Glomerular visceral epithelial cell (primary cell): ENCODE measurements at regions not wholly inside any gene's neighbourhood (a gene's known extent, or its start where the extent isn't known, plus 50 kb on each side); places are given as distances from the start of the nearest gene placed in this dataset.
"Not testable (repeated sequence)": the region's sequence is repeated elsewhere in the genome, so short reads cannot be mapped to it uniquely, and the experiment has no call there.

Source experiments
- DNase-seq: peaks from one replicate; pipeline ENCODE4 v3.0.0-alpha.2; 2016; ENCODE audit errors: extremely low spot score

DNA sequence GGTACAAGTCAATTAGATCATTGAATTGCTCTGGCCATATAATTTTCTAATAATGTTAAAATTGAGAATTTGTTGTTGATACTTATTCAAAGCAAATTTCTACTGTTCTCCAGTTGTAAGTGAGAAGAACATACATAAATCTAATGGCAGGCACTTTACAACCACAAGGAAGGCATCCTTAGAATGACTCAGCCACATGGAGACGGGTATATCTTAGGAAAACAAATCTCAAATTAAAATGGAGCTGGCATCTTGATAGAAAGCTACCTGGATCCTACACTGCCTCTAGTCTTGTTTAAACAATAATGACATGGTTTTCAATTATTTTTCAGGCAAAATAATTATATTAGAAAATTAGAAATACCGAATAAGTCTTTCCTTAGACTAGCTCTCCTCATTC, 1183.7 kb upstream of the SORCS1 start:
- no peak for DNase-seq

DNA sequence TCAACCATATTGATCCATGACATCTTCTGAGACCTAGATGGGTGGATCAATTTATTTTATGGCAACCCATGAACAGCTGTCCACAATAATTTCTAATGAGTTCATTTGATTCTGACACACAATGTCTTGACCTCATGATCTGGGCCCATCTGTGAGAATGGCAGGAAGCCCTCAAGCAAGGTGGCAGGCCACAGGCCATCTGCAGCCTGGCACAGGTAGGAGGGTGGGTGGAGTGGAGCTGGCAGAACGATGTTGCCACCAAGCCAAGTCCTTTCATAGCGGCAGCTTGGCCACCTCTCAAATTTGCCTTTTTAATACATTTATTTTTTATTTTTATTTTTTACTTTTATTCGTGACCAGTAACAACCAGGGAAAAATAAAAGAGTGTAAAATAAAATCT, 1181.6 kb upstream of the SORCS1 start:
- no peak for DNase-seq

DNA sequence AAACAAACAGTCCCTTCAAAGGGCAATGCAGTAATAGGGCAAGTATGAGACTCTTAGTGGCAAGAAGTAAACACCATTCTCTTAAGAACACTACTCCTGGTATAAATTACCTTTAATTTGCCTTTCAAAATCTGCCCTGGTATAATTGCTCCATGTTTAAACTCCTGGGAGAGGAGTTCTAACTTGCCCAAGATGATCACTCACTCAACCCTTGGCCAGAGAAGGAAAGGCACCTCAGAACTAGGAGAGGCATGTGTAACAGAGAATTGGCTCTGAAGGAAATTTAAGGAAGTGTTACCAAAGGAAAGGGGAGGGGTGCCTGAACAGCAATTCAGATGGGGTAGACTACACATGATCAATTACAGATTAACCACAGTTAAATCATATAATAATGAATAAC, 1173.6 kb upstream of the SORCS1 start:
- no peak for DNase-seq

DNA sequence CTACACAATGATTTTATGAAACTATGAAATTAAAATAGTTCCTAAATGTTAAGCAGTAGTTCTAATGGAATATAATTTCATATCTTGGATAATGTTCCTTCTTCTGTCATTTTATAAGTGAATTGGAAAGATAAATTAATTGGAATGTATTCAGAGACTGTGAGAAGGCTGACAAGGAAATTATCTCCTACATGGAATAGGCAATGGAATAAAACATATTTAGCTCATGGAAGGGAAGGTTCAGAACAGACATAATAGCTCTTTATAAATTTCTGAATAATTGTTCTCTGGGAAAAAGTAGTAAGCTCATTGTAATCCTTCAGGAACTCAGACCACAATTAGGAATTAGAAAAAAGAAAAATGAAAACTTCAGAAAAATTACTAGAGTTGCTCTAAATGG, 1172.3 kb upstream of the SORCS1 start:
- DNase-seq: no peak

DNA sequence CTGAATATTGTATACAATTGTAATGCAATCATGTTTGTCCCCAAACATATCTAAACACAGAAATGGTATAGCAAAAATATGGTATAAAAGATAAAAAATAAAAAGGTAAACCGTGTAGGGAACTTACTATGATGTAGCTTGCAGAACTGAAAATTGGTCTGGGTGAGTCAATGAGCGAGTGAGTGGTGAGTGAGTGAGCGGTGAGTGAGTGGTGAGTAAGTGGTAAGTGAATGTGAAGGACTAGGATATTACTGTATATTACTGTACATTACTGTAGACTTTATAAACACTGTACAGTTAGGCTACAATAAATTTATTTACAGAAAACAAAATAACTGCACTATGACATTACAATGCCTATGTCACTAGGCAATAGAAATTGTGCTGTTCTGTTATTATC, 1163.2 kb upstream of the SORCS1 start:
- no peak for DNase-seq

DNA sequence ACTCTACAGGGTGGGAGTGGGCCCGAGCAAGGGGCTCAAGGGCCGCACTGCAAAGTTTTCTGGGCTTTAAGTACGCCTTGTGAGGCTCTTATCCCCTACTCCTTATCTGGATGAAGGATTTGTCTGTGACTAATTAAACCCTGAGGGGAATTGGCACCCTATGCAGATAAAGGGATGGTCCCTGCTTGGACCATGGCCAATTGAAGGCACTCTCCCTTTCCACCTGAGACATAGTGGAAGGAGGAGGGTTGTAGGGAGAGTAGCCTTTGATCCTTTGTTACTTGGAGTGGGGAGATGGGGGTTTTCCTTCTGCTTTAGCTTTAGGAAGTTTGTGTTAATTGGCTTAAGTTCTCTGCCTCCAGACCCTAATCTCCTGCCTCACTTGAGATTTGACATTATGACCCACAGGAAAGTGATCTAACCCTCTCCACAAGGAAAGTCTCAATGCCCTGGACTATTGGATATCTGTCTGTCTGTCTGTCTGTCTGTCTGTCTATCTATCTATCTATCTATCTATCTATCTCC, 1158.8 kb upstream of the SORCS1 start:
- no peak for DNase-seq

DNA sequence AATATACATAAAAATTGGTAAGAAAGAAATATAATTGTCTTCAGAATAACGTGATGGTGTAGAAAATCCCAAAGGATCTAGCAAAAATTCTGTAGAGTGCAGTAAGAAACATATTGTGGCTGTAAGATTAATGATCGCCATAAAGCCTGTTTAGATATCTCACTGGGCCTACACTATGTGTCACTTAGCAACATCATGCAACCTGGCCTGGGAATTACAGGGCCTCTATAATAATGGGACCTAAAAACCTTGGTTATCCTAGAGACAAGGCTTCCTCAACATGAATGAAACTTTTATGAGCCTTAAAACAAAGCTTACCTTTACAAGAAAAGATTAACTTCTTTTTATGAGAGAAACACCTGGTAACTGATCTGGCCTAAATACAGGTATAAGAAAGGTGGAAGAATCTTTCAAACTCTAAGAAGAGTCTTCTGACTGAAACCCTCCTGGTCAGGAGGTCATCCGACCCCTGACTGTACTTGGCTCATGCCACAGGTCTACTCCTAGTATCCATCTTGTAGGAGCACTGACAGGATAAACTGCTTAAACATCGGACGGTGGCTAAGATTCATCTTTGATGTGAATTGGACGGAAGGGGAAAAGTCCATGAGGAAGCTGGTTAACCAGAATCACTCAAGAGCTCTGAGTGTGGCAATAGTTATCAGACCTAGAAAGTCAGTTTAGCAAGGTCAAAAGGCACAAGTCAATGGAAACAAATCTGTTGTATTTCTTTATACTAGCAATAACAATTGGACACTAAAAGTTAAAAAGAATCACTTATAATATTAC, 1155.1 kb upstream of the SORCS1 start:
- no peak for DNase-seq

DNA sequence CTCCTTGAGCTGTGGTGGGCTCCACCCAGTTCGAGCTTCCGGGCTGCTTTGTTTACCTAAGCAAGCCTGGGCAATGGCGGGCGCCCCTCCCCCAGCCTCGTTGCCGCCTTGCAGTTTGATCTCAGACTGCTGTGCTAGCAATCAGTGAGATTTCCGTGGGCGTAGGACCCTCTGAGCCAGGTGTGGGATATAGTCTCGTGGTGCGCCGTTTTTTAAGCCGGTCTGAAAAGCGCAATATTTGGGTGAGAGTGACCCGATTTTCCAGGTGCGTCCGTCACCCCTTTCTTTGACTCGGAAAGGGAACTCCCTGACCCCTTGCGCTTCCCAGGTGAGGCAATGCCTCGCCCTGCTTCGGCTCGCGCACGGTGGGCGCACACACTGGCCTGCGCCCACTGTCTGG, 1151.1 kb upstream of the SORCS1 start:
- not testable (repeated sequence) for DNase-seq

DNA sequence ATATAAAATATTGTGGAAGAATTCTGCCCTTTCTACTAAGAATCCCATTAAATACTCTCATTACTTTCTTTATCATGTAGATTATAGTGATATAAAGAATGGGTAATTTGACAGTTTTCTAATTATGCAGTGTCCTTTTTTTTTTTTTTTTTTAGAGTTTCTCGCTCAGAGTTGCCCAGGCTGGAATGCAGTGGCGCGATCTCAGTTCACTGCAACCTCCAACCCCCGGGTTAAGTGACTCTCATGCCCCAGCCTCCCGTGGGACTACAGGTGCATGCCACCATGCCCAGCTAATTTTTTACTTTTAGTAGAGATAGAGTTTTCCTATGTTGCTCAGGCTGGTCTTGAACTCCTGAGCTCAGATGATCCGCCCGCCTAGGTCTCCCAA, 1143.4 kb upstream of the SORCS1 start:
- no peak for DNase-seq

DNA sequence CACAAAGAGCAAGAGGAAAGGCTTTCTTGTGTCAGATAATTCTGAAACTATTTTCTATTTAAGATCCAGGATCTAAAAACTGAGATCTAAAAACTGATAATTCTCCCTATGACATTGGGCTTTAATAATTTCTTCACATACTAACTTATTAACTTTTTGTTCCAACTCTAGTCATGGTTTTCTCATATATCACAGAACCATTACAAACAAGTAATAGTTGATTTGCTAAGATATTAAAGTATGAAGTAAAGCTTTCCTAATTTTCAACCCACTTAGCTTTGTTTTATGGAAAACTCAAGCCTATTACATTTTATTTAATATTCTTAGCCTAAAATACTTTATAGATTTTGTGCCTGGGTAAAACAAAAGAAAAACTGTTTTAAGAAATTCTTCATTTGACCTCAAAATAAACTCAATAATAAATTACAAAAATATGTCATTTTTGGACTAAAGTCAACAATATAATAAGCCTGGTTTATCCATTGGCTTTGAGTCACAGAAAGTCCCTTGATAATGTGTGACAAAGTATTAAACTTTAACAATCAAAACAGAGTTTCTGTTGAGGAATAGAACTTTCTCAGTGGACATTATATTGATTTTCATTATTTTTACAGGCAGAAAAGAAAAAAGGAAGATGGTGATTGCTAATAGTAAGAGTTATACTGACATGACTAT, 1142.9 kb upstream of the SORCS1 start:
- DNase-seq: no peak

DNA sequence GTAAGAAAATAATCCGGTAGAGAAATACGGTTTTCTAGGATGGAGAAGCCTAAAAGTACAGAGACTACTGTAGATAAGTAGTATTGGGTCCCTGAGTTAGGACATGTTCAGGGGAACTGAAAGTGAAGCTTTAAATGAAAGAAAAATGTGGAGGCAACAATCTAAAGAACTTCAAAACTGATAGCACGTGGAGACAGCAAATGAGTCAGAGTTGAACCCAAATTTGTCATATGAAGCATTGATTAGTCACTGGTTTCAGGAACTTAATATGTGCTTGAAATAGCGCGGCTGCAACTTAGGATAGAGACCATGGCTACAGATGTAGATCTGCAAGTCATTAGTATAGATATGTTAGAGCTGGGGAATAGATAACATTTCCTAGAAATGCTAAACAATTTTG, 1138.6 kb upstream of the SORCS1 start:
- no peak for DNase-seq

DNA sequence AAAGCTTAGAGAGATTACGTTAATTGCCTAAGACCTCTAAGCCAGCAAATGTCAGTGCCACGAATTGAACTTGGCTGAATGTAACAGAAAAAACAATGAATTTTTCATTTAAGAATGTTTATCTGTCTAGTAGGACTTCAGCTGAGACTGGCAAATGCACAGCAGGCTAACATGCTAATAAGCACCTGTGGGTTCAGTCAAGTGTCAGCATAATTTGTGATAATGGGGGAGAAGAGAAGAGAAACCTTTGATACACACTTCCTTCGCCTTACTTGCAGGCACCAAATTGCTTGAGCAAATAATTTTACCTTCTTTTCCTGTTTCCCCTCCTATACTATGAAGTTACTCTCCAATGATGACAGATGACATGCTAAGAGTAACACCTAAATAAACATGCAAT, 1136.5 kb upstream of the SORCS1 start:
- DNase-seq: no peak

DNA sequence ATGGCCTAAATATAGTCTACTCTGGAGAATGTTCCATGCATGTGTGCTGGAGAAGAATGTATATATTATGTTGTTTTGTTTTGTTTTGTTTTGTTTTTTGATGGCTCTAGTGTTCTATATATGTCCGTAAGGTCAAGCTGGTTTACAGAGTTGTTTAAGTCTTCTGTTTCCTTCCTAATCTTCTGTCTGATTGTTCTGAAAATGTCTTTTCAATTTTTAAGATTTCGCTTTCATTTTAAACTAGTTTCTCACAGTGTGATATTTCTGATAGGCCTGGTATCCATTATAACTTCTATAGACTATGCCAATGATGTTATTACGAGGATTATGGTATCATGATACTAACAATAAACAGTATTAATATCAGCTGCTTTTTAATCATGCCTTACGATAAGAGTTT, 1126.3 kb upstream of the SORCS1 start:
- DNase-seq: no peak

DNA sequence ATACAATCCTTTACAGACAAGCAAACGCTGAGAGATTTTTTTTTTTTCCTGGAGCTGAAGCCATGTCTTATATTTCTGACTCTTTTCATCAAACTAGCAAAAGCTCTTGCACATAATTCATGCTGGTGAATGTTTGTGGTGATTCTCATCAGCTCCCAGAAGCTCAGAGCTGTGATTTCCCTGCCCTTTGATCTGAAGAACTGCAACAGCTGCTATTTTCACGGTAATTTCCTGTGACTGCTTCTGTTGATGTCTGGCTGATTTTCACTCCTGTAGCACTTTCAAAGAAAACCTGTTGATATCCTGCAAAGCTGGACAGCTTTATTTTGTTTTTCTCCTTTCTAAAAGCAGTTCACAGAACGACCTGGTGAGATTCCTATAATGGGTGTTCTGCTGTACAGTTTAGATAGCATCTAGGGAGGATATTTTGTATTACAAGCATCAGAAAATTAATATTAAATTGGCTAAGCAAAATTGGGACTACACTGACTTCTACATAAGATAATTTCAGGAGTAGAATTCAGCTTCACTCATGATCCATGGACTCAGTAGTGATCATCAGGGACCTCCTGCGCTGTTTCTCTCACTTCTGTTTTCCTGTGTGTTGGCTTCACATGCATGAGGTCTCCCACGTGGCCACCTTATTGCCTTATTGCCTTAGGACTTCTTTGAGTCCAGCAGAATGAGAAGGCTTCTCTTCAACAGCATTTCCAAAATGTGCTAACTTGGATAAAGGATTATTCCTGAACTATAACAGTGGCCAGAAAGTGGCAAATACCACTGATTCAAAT, 1111.6 kb upstream of the SORCS1 start:
- DNase-seq: no peak

DNA sequence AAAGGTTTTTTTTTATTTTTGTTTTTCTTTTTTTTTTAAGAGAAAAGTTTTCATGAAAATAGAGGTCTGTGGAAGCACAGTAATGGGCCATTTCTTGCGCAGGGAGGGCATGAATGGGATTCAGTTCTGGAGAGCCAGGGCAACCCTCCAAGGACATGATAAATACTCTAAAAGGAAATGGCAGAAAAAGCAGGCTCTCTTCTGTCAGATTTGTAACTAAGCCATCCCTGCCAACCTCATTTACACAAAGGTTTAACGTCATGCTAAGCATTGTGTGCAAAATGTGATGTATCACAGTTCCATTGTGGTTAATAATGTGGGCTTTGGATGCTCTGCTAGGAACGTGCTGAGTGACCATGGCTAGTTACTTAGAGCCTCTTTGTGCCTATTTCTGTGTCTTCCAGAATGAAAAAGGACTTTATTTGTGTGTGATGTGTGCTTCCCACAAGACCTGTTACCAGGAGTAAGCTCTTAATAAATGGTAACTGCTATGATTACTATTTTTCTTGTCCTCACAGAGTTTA, 1095.9 kb upstream of the SORCS1 start:
- no peak for DNase-seq

DNA sequence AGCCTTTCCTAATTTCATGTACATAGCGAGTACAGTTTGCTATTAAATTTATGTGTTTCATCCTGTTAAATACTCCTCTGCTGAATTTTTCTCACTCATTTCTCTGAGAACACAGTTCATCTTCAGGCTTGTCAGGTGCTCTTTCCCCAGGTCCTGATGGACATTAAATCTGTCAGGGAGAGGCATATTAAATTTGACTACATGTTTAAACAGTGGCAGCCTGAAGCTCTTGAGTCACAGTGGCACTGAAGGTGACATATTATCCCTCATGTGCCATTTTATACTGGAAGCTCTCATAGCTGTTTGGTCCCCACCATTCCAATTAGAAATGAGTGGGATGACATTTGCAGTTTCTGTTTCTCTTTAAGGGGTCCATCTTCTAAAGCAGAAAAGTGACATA, 1089.6 kb upstream of the SORCS1 start:
- DNase-seq: no peak

DNA sequence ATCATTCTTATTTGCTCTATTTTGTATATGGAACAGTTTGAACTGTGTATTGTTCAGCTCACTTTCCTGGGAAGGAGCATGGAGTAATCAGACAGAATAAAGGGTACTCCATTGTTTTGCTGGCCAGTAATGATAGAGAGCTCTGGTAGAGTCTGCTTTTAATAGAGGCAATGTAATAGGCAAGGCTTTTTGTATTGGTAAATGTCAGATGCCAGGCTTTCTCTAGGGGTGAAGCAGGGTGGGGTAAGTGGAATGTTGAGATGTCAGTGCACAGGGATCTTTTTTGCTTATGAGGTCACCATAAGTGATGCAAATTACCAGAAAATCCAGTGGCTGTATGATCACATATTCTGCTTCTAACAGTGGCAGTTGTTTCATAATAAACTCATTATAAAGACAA, 1088.3 kb upstream of the SORCS1 start:
- DNase-seq: no peak

DNA sequence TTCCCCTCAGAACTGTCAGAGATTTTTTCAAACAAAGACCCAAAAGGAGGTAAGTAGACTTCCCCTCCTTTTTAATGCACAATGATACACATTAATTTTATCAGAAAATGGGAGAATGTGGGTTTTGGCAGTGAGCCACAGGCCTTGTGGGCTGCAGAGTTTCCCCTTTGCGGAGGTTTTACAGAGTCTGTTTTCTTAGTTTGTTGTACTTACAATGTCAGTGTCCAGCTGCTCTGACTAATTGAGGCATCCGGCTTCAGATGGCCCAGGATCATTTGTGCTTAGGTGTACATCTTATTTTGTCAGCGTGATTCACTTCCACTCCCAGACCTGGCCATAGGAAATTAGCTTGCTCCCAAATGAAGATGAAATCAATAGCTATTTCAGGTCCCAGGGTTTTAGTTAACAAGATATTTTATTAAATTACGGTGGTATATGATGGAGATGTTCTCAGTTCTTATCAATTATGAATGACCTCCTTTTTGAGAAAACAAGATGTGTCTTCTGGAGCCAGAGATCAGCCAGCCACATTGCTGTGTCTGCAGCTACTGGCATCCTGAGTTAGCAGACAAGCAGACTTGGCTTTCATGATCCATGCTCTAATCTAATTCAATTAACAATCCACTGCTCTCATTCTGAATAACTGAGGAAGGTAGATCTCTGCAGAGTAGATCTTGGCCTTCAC, 1086.6 kb upstream of the SORCS1 start:
- DNase-seq: no peak

DNA sequence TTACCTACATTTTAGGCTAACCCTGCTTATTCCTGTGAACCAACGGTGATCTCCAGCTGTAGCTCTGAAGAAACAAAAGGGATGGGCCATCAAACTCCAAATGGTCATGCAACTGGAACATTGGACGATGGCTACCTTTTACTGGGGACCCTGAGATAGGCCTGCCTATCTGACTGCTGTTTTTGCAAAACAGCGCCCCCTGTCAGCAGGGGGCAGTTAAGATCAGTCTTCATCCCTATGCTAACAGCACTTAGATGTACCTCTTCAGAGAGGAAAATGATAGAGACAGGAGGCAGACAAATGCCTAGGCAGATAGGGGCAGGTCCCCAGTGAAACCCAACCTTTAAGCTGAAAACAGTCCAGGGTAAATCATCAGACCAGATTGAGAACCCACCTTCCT, 1085.4 kb upstream of the SORCS1 start:
- DNase-seq: no peak

DNA sequence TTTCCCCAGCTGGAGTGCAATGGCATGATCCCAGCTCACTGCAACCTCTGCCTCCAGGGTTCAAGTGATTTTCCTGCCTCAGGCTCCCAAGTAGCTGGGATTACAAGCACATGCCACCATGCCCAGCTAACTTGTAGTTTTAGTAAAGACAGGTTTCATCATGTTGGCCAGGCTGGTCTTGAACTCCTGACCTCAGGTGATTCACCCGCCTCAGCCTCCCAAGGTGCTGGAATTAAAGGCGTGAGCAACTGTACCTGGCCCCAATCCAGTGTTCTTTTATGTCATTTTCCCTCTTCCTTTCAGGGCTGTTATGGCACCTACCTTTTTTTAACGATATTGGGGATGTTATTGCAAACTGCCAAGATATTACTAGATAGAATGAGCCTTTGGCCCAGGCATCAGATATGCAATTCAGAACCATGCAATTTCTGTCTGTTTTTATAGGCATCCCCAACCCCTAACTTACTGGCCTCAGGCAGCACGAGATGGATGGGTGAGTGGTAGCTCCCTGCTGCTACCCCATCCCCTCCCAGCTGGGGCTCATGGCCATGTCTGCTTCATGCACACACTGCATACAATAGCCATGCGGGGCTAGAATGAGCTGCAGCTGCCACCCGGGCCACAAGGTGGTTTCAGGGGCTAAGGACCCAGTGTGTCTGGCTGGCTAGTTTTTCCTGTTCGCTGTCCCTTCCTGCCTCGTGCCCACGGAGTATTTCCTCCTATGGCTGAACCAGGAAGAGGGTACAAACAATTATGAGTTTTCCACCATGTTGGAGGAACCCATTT, 1080.1 kb upstream of the SORCS1 start:
- no peak for DNase-seq

DNA sequence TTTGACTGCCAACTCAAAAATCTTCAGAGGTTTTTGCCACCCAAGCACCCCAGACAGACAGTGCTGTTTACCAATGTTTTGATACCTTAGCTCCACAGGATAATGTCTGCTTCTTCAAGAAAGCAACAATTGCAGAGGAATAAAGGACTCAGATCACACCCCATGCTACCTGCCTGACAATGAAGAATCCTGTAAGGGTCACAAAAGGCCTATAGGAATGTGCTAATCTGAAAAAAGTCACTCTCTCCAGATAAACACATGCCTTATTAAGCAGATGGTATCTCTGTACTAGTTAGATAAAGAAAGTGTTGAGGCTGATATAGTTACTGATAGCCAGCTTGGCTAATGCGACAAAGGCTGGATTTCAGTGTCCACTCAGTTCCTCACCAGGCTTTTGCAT, 1076.7 kb upstream of the SORCS1 start:
- DNase-seq: no peak
